Heart left ventricle (tissue), 16 donors: ENCODE measurements at regions not wholly inside any gene's neighbourhood (a gene's known extent, or its start where the extent isn't known, plus 50 kb on each side); places are given as distances from the start of the nearest gene placed in this dataset.

Experiments used
- ATAC-seq, 4 donors: fragments of 200-7000 bp; cut with Tn5 transposase; one replicate each; pipeline ENCODE4 v1.9.1; 2020 to 2022; ENCODE audit warnings: moderate library complexity in 4 of 4, mild to moderate bottlenecking in 3 of 4, moderate number of reproducible peaks in 1 of 4
- DNase-seq, 5 donors: peaks; one replicate each; pipeline ENCODE4 v3.0.0-alpha.2; 2020
- H3K27ac ChIP-seq, 12 donors: fragments of 200-600 bp; sonication (generic) in 4 of 12; one replicate each; pipeline versions ENCODE4 v1.5.0 to v1.8.0; 2016 to 2022; ENCODE audit warnings: mild to moderate bottlenecking in 2 of 12
- H3K27me3 ChIP-seq, 9 donors: fragments of 200-600 bp; sonication (generic) in 2 of 9; one replicate each; pipeline versions ENCODE4 v1.5.1 to v1.8.0; 2016 to 2022; ENCODE audit warnings: mild to moderate bottlenecking in 3 of 9
- H3K36me3 ChIP-seq, 9 donors: fragments of 200-600 bp; sonication (generic) in 2 of 9; one replicate each; pipeline versions ENCODE4 v1.5.0 to v1.8.0; 2018 to 2022; ENCODE audit warnings: mild to moderate bottlenecking in 2 of 9
- H3K4me1 ChIP-seq, 12 donors: fragments of 200-600 bp; sonication (generic) in 4 of 12; one replicate each; pipeline versions ENCODE4 v1.5.0 to v1.8.0; 2016 to 2022; ENCODE audit warnings: mild to moderate bottlenecking in 3 of 12
- H3K4me3 ChIP-seq, 12 donors: fragments of 200-600 bp; sonication (generic) in 4 of 12; one replicate each; pipeline versions ENCODE4 v1.5.0 to v1.8.0; 2017 to 2022; ENCODE audit warnings: mild to moderate bottlenecking in 9 of 12, moderate library complexity in 4 of 12
- H3K9me3 ChIP-seq, 12 donors: fragments of 200-600 bp; sonication (generic) in 4 of 12; one replicate each; pipeline versions ENCODE4 v1.5.0 to v1.8.0; 2016 to 2022; ENCODE audit warnings: mild to moderate bottlenecking in 1 of 12
- POLR2A ChIP-seq, 2 donors: fragments of 450-650 bp; IDR thresholded peaks; one replicate each; pipeline ENCODE4 v1.6.1; 2017; ENCODE audit warnings: antibody characterized with exemption in 2 of 2, mild to moderate bottlenecking in 2 of 2, moderate library complexity in 2 of 2
- WGBS, 4 donors: extraction: QIAGEN DNeasy Blood & Tissue Kit in 2 of 4; methylation state at CpG; one replicate each; pipeline versions ENCODE4 v1.1.5 to v1.1.7; 2013 to 2018; 5-methylcytosine and 5-hydroxymethylcytosine counted together
- intact Hi-C, 10 donors: fragments of 100-400 bp; cut with DNase I; formaldehyde crosslinking; loops; one replicate each; pipeline versions ENCODE4 v1.11.1 to v1.14.2; 2022
- TF ChIP-seq, protein P1 (sequence below), 12 donors: fragments of 200-600 bp; sonication (generic) in 4 of 12; IDR thresholded peaks; one replicate each; pipeline versions ENCODE4 v1.5.0 to v1.8.0; 2018 to 2022; ENCODE audit warnings: antibody characterized with exemption in 12 of 12, mild to moderate bottlenecking in 5 of 12
- donor health status: ischemic (EF 13 %, LVEDD 7.1; RV severe dilation, severe dysfunction).
- donor health status: healthy with polysubstance abuse.
- donor health status: DM: no; HTN: yes; CAD: no.
- donor health status: DM: no; HTN: no; CAD: no.
- donor health status: ischemic (EF 25% LVEDD 6.9; RV normal size, moderate dysfunction).
- donor health status: ischemic (EF 25% LVEDD 5.7; RV mildly dilated, moderate dysfunction).
- donor health status: healthy.
- donor health status: DM: yes; HTN: yes; CAD: no.
- donor health status: ischemic (EF 35%, LVEDD 5.7; RV mildly dilated, moderate dysfunction).
- donor health status: nonischemic (EF 11% LVEDD 7.7; RV severe dilation, severe dysfunction).
- donor health status: DM: yes; HTN: yes; CAD: no.
- donor health status: PGD.
- donor health status: ischemic (EF 29% LVEDD 5.4; RV normal size, mild dysfunction).
- donor health status: nonischemic (EF 23%, LVEDD 6.1; RV moderate dilation, normal function).

DNA sequence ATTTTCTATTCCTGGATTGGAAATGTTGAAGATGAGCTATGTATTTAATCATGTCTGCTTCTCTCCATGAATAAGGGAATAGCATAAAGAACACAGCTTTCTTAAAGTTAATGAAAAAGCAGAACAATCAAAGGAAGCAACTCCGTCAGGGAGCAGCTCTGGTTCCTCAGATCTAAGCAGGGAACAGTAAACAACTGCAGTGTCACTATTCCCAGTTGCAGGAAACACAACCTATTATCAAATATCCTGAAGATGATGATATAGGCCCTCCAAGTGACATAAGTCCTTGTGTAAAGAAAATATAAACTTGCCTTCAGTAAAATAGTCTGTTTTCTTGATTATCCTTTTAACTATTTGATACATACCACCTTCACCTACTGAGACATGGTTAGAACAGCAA lies 228.1 kb downstream of the KCNC2 start:
- no peak for ATAC-seq
- H3K36me3 ChIP-seq = no peaks in the 10 kb centered on the region
- no peak overlapping the region for H3K4me3 ChIP-seq
- H3K27me3 ChIP-seq = no peaks in the 10 kb centered on the region
- no peak for DNase-seq
- no peaks in the 10 kb centered on the region for H3K4me1 ChIP-seq
- 31 to 48% (median 44%) methylated on average over 1 of the region's 1 CpG for WGBS, 4 donors
- no peaks in the 10 kb centered on the region for H3K9me3 ChIP-seq
- H3K27ac ChIP-seq = no peak overlapping the region
- TF ChIP-seq, protein P1, sequence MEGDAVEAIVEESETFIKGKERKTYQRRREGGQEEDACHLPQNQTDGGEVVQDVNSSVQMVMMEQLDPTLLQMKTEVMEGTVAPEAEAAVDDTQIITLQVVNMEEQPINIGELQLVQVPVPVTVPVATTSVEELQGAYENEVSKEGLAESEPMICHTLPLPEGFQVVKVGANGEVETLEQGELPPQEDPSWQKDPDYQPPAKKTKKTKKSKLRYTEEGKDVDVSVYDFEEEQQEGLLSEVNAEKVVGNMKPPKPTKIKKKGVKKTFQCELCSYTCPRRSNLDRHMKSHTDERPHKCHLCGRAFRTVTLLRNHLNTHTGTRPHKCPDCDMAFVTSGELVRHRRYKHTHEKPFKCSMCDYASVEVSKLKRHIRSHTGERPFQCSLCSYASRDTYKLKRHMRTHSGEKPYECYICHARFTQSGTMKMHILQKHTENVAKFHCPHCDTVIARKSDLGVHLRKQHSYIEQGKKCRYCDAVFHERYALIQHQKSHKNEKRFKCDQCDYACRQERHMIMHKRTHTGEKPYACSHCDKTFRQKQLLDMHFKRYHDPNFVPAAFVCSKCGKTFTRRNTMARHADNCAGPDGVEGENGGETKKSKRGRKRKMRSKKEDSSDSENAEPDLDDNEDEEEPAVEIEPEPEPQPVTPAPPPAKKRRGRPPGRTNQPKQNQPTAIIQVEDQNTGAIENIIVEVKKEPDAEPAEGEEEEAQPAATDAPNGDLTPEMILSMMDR (IDR thresholded peaks at IDR 0.05) = no peak
- no peak for TF ChIP-seq POLR2A (IDR thresholded peaks at IDR 0.05)
- intact Hi-C loops = no loop called here

DNA sequence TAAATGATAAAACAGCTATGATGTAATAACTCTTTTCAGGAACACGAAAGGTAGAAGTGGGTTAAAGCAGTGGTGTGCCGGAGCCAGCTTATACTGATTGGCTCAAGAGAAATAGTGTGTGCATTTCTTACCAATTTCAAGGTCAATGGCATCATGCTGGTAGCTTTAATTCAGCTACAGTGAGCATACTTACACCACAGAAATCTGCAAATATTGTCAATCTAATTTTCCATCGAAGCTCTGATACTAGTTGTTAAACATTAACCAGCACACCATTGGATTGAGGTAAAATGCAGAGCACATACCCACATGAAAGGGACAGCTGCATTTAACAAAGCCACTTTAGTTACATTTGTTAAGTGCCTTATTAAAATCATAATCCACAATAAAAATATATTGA lies 225.7 kb downstream of the KCNC2 start:
- no peak for ATAC-seq
- Histone ChIP-seq H3K4me1 (no peaks in the 10 kb centered on the region), H3K27ac (no peak overlapping the region), H3K27me3 (no peaks in the 10 kb centered on the region), H3K9me3 (no peaks in the 10 kb centered on the region), H3K4me3 (no peak overlapping the region), H3K36me3 (no peaks in the 10 kb centered on the region)
- WGBS, 4 donors = 67 to 78% (median 73%) methylated on average over 3 of the region's 3 CpGs
- TF ChIP-seq, protein P1 (IDR thresholded peaks at IDR 0.05) = no peak
- no peak for TF ChIP-seq POLR2A (IDR thresholded peaks at IDR 0.05)
- DNase-seq = no peak
- intact Hi-C loops = no loop called here

DNA sequence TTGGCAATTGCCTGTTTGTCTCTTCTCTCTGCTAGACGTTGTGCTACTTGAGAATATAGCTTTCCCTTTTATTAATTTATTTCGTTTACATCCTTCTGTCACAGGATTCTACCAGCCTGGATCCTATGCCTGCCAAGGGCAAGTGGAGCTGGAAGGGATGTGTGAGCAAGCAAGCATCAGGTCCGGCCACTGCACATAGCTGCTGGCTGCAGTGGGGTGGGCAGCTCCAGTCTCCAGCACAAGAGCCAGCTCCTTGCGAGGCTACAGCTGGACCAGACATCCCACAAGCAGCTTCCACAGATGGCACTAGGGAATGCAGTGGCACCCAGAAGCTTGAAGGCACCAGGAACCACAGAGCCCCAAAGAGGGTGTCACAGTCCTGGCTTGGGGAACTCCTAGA lies 225.0 kb downstream of the KCNC2 start:
- Histone ChIP-seq H3K4me1 (no peaks in the 10 kb centered on the region), H3K36me3 (no peaks in the 10 kb centered on the region), H3K27me3 (no peaks in the 10 kb centered on the region), H3K27ac (no peak overlapping the region), H3K9me3 (no peaks in the 10 kb centered on the region), H3K4me3 (no peak overlapping the region)
- intact Hi-C loops = no loop called here
- DNase-seq (no peak), ATAC-seq (no peak)
- 58 to 72% (median 66%) methylated on average over 4 of the region's 4 CpGs for WGBS, 4 donors
- TF ChIP-seq POLR2A (IDR thresholded peaks at IDR 0.05) = no peak
- TF ChIP-seq, protein P1 (IDR thresholded peaks at IDR 0.05) = no peak

DNA sequence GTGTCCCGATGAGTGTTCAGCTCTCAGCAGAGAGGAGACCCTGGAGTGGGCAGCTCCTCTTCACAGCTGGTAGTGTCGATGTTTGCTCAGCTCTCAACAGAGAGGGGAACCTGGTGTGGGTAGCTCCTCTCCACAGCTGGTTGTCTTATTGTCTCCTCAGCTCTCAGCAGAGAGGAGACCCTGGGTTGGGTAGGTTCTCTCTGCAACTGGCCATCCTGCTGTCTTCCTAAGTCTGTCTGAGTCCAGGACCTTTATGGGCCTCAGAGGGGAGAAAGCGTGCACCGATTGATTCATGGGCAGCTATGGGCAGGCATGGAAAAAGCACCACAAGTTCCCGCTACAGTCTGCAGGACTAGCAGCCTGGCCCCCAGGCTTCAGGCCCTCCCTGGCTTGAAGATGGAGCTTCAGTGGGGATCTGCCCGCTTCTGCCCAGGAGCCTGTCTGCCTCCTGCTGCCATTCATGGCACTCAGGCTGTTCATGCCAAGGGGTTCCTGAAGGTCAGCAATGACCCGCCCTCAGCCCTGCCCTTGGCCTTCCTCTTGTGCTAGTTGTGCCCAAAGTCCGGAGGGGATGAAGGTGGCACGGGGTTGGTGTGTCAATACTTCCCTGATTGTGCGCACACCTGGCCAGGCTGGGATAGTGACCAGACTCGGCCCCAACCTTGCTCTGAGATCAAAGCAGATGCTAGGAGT lies 224.2 kb downstream of the KCNC2 start:
- Histone ChIP-seq H3K4me1 (no peaks in the 10 kb centered on the region), H3K27me3 (no peaks in the 10 kb centered on the region), H3K36me3 (no peaks in the 10 kb centered on the region), H3K4me3 (no peak overlapping the region), H3K27ac (no peak overlapping the region), H3K9me3 (no peaks in the 10 kb centered on the region)
- intact Hi-C loops = no loop called here
- no peak for TF ChIP-seq POLR2A (IDR thresholded peaks at IDR 0.05)
- TF ChIP-seq, protein P1 (IDR thresholded peaks at IDR 0.05) = no peak
- WGBS, 4 donors = 86 to 98% (median 87%) methylated on average over 4 to 11 of the region's 11 CpGs
- DNase-seq = peak in 1 of 5 donors; percentile 43
- ATAC-seq = no peak
